ENCODE measurements at regions not wholly inside any gene's neighbourhood (a gene's known extent, or its start where the extent isn't known, plus 50 kb on each side); places are given as distances from the start of the nearest gene placed in this dataset.
"Not testable (repeated sequence)": the region's sequence is repeated elsewhere in the genome, so short reads cannot be mapped to it uniquely, and the experiment has no call there.

DNA sequence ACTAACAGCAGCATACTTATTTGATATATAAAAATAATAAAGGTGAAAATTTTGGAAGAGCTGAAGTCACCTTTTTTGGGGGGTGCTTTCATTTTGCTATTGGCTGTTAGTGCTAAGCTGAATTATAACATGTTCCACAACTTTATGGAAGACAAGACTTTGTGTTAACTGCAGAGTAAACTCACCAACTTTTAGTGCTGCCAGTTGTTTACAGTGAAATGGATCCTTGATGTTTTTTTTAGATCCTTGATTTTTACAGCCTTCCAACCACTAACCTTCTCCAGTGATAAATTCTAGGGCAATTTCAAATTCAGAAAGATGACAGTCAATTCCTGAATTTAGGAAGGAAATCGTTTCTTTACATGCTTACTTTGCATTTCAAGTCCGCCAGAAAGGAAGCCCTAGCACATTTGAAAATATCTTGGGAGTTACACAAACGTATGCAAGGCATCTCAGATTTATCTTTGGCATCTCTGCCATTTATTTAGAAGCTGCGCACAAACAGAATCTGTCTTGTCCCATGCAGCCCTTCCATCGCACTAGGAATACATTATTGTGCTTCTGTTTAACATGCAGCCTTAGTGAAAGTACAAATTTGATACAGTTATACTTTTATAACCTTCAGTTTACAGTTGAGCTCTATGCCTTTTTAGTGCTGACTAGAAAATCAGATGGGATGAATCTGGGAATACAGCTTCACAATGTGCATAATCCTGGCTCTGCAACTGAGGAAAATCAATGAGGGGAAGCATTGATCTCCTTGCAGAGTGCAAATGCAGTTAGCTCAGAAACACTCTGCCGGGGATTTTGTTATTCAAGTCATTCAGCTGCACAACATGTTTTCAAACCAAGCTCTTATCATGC is 142.4 kb upstream of the ZNF608 start:
- no peak for DNase-seq (ENCODE audit: low spot score)
- TF ChIP-seq, protein P1, sequence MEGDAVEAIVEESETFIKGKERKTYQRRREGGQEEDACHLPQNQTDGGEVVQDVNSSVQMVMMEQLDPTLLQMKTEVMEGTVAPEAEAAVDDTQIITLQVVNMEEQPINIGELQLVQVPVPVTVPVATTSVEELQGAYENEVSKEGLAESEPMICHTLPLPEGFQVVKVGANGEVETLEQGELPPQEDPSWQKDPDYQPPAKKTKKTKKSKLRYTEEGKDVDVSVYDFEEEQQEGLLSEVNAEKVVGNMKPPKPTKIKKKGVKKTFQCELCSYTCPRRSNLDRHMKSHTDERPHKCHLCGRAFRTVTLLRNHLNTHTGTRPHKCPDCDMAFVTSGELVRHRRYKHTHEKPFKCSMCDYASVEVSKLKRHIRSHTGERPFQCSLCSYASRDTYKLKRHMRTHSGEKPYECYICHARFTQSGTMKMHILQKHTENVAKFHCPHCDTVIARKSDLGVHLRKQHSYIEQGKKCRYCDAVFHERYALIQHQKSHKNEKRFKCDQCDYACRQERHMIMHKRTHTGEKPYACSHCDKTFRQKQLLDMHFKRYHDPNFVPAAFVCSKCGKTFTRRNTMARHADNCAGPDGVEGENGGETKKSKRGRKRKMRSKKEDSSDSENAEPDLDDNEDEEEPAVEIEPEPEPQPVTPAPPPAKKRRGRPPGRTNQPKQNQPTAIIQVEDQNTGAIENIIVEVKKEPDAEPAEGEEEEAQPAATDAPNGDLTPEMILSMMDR (IDR thresholded peaks at IDR 0.05; ENCODE audit: borderline replicate concordance, control extremely low read depth, extremely low read depth, insufficient read depth, missing control alignments) = no peak
- in situ Hi-C loops (cut with MboI; ENCODE audit: low sequenced_read_pairs, unreplicated experiment) = no loop called here

DNA sequence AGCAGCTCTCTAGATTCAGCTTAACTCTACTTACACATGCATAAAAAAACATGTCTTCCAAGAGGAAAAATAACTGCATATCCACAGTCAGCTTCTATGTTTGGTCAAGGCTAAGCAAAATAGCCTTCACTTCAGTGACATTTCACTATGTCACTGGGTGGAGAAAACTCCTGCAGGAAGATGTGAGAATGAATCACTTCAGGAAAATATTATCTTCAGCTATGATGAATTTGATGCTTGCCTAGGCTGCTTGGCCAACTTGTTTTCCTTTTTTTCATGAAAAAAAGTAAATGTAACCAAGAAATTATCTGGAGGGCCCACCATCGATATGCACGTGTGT is 143.0 kb upstream of the ZNF608 start:
- TF ChIP-seq, protein P1 (IDR thresholded peaks at IDR 0.05; ENCODE audit: borderline replicate concordance, control extremely low read depth, extremely low read depth, insufficient read depth, missing control alignments) = no peak
- in situ Hi-C loops (cut with MboI; ENCODE audit: low sequenced_read_pairs, unreplicated experiment) = no loop called here
- no peak for DNase-seq (ENCODE audit: low spot score)

DNA sequence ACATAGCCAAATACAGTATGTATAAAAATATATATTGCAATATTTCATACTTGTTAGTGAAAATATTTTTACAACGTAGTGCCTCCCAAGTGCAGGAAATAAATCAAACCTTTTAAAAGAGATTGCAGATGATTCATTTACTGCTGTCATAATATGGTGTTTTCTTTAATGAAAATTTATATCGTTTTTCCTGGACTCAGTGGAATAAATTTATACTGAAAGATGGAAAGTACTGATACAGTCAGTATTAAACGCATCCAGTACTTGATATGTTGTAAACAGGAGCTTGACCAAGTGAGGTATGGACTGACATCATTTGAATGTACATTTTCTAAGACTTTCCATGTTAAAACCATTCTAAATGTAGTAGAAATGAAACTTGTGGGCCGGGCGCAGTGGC is 143.4 kb upstream of the ZNF608 start:
- TF ChIP-seq, protein P1 (IDR thresholded peaks at IDR 0.05; ENCODE audit: borderline replicate concordance, control extremely low read depth, extremely low read depth, insufficient read depth, missing control alignments) = no peak
- DNase-seq (ENCODE audit: low spot score) = no peak
- in situ Hi-C loops (cut with MboI; ENCODE audit: low sequenced_read_pairs, unreplicated experiment) = no loop called here

DNA sequence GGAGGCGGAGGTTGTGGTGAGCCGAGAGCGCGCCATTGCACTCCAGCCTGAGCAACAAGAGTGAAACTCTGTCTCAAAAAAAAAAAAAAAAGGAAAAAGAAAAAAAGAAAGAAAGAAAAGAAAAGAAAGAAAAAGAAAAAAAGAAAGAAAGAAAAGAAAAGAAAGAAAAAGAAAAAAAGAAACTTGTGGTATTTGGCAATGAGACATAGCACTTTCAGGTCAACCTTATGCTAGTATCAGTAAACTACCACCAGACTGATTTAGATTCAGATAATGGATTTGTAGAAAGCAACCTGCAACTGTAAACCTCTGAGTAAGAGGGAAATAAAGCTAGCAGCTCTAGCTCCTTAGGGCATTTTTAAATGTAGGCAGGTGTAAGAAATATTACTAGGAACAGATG is 144.0 kb upstream of the ZNF608 start:
- DNase-seq (ENCODE audit: low spot score); in situ Hi-C loops (cut with MboI; ENCODE audit: low sequenced_read_pairs, unreplicated experiment): not testable (repeated sequence)

DNA sequence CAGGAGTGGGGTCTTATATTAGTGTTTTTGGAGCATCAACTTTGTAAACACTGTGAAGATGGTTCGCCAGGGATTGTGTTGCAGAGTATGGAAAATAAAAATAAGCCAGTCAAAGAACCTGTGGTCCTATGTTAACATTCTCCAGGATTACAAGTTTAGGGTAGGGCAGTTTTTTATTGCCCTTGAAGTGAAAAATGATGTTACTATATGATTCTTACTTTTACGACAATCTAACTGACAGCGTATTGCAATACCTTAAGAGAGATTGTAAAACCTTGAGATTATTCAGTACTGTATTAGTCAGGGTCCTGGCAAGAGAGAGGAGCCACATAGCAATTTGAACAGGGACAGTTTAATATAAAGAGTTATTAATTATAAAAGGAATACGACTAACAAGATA is 144.7 kb upstream of the ZNF608 start:
- TF ChIP-seq, protein P1 (IDR thresholded peaks at IDR 0.05; ENCODE audit: borderline replicate concordance, control extremely low read depth, extremely low read depth, insufficient read depth, missing control alignments) = no peak
- DNase-seq (ENCODE audit: low spot score) = no peak
- in situ Hi-C loops (cut with MboI; ENCODE audit: low sequenced_read_pairs, unreplicated experiment) = no loop called here

DNA sequence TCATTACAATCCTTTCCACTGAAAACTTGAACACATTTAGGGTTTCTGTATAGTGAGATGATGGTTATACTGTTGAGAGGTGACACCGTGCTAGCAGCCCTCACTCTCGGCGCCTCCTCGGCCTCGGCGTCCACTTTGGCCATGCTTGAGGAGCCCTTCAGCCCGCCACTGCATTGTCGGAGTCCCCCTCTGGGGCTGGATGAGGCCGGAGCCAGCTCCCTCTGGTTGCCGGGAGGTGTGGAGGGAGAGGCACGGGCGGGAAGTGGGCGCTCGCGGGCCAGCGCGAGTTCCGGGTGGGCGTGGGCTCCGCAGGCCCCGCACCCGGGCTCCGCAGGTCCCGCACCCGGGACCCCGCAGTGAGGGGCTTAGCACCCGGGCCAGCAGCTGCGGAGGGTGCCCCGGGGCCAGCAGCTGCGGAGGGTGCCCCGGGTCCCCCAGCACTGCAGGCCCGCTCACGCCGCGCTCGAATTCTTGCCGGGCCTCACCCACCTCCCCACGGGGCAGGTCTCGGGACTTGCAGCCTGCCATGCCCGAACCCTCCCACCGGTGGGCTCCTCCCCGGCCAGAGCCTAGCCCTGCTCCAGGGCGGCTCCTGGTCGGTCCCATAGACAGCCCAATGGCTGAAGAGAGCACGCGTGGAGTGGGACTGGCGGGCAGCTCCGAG is 145.9 kb upstream of the ZNF608 start:
- TF ChIP-seq, protein P1 (IDR thresholded peaks at IDR 0.05; ENCODE audit: borderline replicate concordance, control extremely low read depth, extremely low read depth, insufficient read depth, missing control alignments) = no peak
- in situ Hi-C loops (cut with MboI; ENCODE audit: low sequenced_read_pairs, unreplicated experiment) = no loop called here
- no peak for DNase-seq (ENCODE audit: low spot score)

DNA sequence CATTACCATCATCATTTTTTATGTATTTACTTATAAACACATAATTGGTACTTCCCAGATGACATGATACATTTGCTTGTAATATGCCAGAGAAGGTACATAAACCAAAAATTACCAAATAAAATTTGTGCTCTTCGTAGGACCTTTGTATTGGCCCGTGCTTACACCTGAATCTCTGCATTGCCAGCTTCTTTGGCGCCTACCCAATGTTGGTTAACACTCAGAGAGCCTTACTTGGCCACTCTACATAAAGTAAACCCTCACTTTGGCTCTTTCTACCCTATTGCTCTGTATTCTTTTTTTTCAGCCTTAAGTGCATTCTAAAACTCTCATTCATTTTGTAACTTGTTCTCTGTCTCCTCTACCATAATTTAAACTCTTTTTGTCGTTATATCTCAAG is 148.1 kb upstream of the ZNF608 start:
- TF ChIP-seq, protein P1 (IDR thresholded peaks at IDR 0.05; ENCODE audit: borderline replicate concordance, control extremely low read depth, extremely low read depth, insufficient read depth, missing control alignments) = no peak
- no peak for DNase-seq (ENCODE audit: low spot score)
- in situ Hi-C loops (cut with MboI; ENCODE audit: low sequenced_read_pairs, unreplicated experiment) = no loop called here

Data from GM13976 (cell line).